AG10803 (cell line): ENCODE measurements at regions not wholly inside any gene's neighbourhood (a gene's known extent, or its start where the extent isn't known, plus 50 kb on each side); places are given as distances from the start of the nearest gene placed in this dataset.

Source experiments
- DNase-seq: peaks from one replicate; pipeline ENCODE4 v3.0.0; 2010; ENCODE audit warnings: low read depth
- H3K4me3 ChIP-seq: 2 replicates; pipeline ENCODE4 v1.5.1; 2011; ENCODE audit warnings: mild to moderate bottlenecking, low read length, control low read depth
- TF ChIP-seq, protein P1 (sequence below): conservative IDR thresholded peaks from 2 replicates; pipeline ENCODE4 v1.5.1; 2011; ENCODE audit warnings: mild to moderate bottlenecking, low read length, control low read depth, inconsistent platforms

DNA sequence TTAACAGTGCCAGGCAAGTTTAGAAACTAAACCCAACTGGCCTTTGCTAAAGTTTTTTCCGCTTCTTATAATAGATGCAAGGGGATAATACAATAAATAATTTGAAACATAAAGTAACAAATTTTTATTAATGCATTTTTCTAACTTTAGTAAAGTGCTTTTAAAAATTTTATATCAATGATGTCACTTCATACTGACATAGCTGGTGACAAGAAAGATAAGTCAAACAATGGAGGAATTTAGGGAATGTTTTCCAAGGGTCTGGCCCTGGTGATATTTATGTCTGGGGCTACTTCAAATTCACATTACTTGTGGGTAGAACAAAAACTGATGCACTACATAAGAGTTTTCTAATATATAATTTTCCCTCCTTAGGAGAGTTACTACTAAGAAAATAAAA, 61.2 kb upstream of the CBLN2 start:
- TF ChIP-seq, protein P1, sequence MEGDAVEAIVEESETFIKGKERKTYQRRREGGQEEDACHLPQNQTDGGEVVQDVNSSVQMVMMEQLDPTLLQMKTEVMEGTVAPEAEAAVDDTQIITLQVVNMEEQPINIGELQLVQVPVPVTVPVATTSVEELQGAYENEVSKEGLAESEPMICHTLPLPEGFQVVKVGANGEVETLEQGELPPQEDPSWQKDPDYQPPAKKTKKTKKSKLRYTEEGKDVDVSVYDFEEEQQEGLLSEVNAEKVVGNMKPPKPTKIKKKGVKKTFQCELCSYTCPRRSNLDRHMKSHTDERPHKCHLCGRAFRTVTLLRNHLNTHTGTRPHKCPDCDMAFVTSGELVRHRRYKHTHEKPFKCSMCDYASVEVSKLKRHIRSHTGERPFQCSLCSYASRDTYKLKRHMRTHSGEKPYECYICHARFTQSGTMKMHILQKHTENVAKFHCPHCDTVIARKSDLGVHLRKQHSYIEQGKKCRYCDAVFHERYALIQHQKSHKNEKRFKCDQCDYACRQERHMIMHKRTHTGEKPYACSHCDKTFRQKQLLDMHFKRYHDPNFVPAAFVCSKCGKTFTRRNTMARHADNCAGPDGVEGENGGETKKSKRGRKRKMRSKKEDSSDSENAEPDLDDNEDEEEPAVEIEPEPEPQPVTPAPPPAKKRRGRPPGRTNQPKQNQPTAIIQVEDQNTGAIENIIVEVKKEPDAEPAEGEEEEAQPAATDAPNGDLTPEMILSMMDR, result no peak
- H3K4me3 ChIP-seq, result no peak overlapping the region
- no peak for DNase-seq

DNA sequence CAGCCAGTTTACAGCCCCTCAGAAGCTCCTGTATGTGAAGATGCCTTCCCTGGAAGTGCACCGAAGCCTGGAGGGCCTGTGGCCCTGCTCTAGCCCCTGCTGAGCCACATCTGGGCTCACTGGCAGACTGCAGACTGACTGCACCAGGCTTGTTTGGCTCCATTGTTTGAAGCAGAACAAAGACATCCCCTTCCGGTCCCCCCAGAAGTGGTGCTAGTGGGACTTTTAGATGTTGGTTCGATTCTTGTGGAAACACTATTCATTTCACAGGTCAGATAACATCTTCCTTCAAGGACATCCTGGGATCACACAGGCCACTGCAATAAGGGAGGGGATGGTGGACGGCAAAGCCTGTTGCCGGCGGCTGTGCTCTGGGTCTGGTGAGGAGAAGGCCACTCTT, 57.8 kb upstream of the CBLN2 start:
- TF ChIP-seq, protein P1, result no peak
- DNase-seq, result no peak
- no peak overlapping the region for H3K4me3 ChIP-seq

DNA sequence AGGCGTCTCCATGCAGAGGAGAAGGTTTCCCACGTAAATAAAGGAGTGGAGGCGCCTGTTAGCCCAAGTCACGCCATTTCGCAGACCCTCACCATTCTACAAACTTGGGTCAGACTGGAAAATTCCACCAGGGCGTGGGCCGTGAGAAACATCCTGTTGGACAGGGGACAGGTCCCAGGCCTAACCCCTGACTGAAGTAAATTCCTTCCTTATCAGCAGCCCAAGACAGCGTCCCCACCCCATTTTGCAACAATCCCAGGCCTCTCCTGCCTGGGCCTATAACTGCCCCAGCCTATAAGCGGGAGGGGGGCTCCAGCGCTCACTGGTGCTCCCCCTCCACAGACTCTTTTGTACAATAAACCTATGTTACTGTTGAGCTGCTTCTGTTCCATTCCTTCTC, 57.3 kb upstream of the CBLN2 start:
- TF ChIP-seq, protein P1, result no peak
- no peak overlapping the region for H3K4me3 ChIP-seq
- DNase-seq, result no peak
